Natural killer cell (primary cell): ENCODE measurements at regions not wholly inside any gene's neighbourhood (a gene's known extent, or its start where the extent isn't known, plus 50 kb on each side); places are given as distances from the start of the nearest gene placed in this dataset.

ENCODE experiments used
- ATAC-seq, 3 donors: fragments of 150-1000 bp in 2 of 3; fragments of 200-7000 bp in 1 of 3; cut with Tn5 transposase; 1 replicate in 1 of 3; 2 replicates in 2 of 3; pipeline ENCODE4 v1.10.0; 2021; ENCODE audit warnings: mild to moderate bottlenecking in 2 of 3, moderate library complexity in 2 of 3
- DNase-seq, 2 donors: peaks; one replicate each; pipeline versions ENCODE4 v3.0.0 to v3.0.0-alpha.2; 2013 to 2021; ENCODE audit warnings: mixed read lengths in 1 of 2
- H3K27ac ChIP-seq: one replicate; pipeline ENCODE4 v1.5.1; 2013; ENCODE audit warnings: mild to moderate bottlenecking, low read length
- H3K27me3 ChIP-seq: one replicate; pipeline ENCODE4 v1.6.1; 2013; ENCODE audit warnings: low read length; ENCODE audit not compliant: control insufficient read depth, insufficient read depth
- H3K36me3 ChIP-seq: one replicate; pipeline ENCODE4 v1.6.1; 2013; ENCODE audit warnings: low read length; ENCODE audit not compliant: control insufficient read depth, insufficient read depth
- H3K4me1 ChIP-seq: one replicate; pipeline ENCODE4 v1.6.1; 2013; ENCODE audit warnings: low read length; ENCODE audit not compliant: control insufficient read depth, insufficient read depth
- H3K4me3 ChIP-seq: one replicate; pipeline ENCODE4 v1.5.1; 2013; ENCODE audit warnings: low read length
- H3K9me3 ChIP-seq: one replicate; pipeline ENCODE4 v1.6.1; 2013; ENCODE audit warnings: low read length; ENCODE audit not compliant: control insufficient read depth, insufficient read depth
- H3K27ac Mint-ChIP-seq, 2 donors: one replicate each; pipeline ENCODE4 v1.8.0; 2022; ENCODE audit warnings: mild to moderate bottlenecking in 2 of 2, mixed read lengths in 2 of 2, moderate library complexity in 1 of 2
- H3K27me3 Mint-ChIP-seq, 2 donors: one replicate each; pipeline ENCODE4 v1.8.0; 2022; ENCODE audit warnings: low read depth in 2 of 2, mixed read lengths in 2 of 2
- H3K36me3 Mint-ChIP-seq: one replicate; pipeline ENCODE4 v1.8.0; 2022; ENCODE audit warnings: mixed read lengths
- H3K4me1 Mint-ChIP-seq, 2 donors: one replicate each; pipeline ENCODE4 v1.8.0; 2022; ENCODE audit warnings: mixed read lengths in 2 of 2
- H3K4me3 Mint-ChIP-seq: one replicate; pipeline ENCODE4 v1.8.0; 2022; ENCODE audit warnings: mild to moderate bottlenecking, moderate library complexity, mixed read lengths
- H3K9me3 Mint-ChIP-seq, 2 donors: one replicate each; pipeline ENCODE4 v1.8.0; 2022; ENCODE audit warnings: mixed read lengths in 2 of 2
- WGBS: methylation state at CpG from one replicate; pipeline ENCODE4 v1.1.7; 2013; ENCODE audit warnings: missing lambda C conversion rate; ENCODE audit not compliant: insufficient coverage; 5-methylcytosine and 5-hydroxymethylcytosine counted together
- intact Hi-C: fragments of 100-400 bp; cut with micrococcal nuclease; formaldehyde crosslinking; loops from one replicate; pipeline ENCODE4 v1.14.2; 2022
- TF ChIP-seq, protein P1 (sequence below): fragments of 200-600 bp; IDR thresholded peaks from one replicate; pipeline ENCODE4 v1.8.0; 2022; ENCODE audit warnings: antibody characterized with exemption

DNA sequence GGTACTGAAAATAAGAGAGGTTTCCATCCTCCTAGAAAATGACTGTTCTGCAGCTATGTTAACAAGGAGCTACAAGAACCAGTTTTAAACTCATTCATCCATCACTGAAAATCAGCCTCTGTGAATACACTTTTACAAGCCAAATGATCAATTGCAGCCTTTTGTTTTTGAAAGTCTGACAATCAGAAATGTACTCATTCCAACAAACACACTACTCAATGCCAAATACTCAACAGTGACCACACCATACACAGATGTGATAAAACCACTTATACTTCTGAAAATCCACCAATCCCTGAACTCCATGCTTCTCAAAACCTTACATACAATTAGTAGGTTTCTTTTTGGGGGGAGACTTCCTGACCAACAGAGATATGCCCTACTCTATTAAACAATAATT lies 663.9 kb upstream of the CHAC2 start:
- Histone ChIP-seq H3K4me3 (no peak overlapping the region), H3K4me1 (no peaks in the 10 kb centered on the region), H3K27me3 (no peaks in the 10 kb centered on the region), H3K9me3 (no peaks in the 10 kb centered on the region), H3K27ac (no peak overlapping the region), H3K36me3 (no peaks in the 10 kb centered on the region)
- Mint-ChIP-seq H3K36me3 (no peaks in the 10 kb centered on the region), H3K9me3 (peaks cover 3 to 7% of the 10 kb centered on the region in 2 donors), H3K27me3 (no peaks in the 10 kb centered on the region), H3K4me3 (no peak overlapping the region), H3K27ac (no peak overlapping the region), H3K4me1 (no peaks in the 10 kb centered on the region)
- no peak for DNase-seq
- intact Hi-C loops = no loop called here
- no peak for ATAC-seq
- TF ChIP-seq, protein P1, sequence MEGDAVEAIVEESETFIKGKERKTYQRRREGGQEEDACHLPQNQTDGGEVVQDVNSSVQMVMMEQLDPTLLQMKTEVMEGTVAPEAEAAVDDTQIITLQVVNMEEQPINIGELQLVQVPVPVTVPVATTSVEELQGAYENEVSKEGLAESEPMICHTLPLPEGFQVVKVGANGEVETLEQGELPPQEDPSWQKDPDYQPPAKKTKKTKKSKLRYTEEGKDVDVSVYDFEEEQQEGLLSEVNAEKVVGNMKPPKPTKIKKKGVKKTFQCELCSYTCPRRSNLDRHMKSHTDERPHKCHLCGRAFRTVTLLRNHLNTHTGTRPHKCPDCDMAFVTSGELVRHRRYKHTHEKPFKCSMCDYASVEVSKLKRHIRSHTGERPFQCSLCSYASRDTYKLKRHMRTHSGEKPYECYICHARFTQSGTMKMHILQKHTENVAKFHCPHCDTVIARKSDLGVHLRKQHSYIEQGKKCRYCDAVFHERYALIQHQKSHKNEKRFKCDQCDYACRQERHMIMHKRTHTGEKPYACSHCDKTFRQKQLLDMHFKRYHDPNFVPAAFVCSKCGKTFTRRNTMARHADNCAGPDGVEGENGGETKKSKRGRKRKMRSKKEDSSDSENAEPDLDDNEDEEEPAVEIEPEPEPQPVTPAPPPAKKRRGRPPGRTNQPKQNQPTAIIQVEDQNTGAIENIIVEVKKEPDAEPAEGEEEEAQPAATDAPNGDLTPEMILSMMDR = no peak

DNA sequence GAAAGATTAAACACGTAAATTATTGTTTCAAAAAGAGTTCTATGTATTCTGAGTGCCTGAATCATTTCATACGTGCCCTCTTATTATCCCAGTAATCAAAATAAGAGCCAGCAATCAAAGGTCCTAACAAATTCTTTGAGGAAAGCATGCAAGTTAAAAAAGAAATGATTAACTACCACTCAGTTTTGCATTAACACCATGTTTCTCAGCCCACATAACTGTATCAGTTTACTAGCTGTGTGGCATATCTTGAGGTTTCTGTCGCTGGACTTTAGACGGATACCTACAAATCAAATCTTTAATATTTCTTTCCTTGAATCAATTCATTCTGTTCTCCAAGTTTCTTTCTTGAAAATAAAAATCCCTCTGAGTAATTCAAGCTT lies 668.9 kb upstream of the CHAC2 start:
- intact Hi-C loops = no loop called here
- Histone ChIP-seq H3K36me3 (no peaks in the 10 kb centered on the region), H3K27ac (no peak overlapping the region), H3K4me3 (no peak overlapping the region), H3K9me3 (no peaks in the 10 kb centered on the region), H3K27me3 (no peaks in the 10 kb centered on the region), H3K4me1 (no peaks in the 10 kb centered on the region)
- ATAC-seq = no peak
- H3K4me3 Mint-ChIP-seq = no peak overlapping the region
- H3K9me3 Mint-ChIP-seq = peaks cover 0 to 4% of the 10 kb centered on the region in 2 donors
- H3K36me3 Mint-ChIP-seq = no peaks in the 10 kb centered on the region
- no peak overlapping the region for H3K27ac Mint-ChIP-seq
- TF ChIP-seq, protein P1 = no peak
- no peaks in the 10 kb centered on the region for H3K27me3 Mint-ChIP-seq
- 99% methylated on average over 4 of the region's 4 CpGs for WGBS
- H3K4me1 Mint-ChIP-seq = no peaks in the 10 kb centered on the region
- DNase-seq = no peak

DNA sequence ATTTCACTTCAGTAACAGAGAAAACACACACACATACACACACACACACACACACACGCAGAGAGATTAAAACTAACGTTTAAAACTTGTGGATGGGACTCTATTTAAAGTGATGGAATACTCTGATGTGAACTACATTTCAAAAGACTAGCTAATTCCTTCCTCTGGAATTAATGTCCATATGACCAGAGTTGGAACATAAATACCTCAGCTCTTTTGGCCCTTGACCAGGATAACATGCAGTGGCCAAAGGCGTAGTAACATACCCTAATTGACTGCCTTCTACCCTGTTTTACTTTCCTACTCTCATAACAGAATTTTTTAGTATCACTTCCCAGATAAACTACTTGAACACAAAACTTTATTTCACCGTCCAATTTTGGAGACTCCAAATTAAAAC lies 671.3 kb upstream of the CHAC2 start:
- no peak overlapping the region for H3K4me3 ChIP-seq

DNA sequence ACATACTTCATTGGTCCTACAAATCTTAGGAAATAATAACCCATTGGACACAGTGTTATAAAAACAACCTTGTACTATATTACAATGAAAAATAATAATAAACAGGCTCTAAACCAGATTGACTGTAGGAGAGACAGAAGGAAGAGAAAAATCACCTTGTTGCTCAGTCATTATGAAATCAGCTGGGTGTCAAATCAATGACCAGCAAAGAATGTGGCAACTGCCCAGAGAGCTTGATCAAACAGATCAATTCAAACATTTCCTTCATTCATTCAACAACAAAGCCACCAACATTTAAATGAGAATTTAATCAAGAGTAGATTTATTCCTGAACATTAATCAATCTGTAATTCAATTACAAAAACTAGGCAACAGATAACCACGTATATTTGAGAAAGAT lies 671.9 kb upstream of the CHAC2 start:
- peaks cover 7% of the 10 kb centered on the region for H3K36me3 Mint-ChIP-seq
- TF ChIP-seq, protein P1 = no peak
- no peak overlapping the region for H3K27ac Mint-ChIP-seq

More for the DNA sequence above, 671.3 kb upstream of the CHAC2 start:
- Mint-ChIP-seq H3K4me3 (no peak overlapping the region), H3K36me3 (peaks cover 7% of the 10 kb centered on the region), H3K9me3 (peaks cover 4 to 7% of the 10 kb centered on the region in 2 donors), H3K27me3 (no peaks in the 10 kb centered on the region), H3K27ac (no peak overlapping the region), H3K4me1 (no peaks in the 10 kb centered on the region)
- no peak overlapping the region for H3K27ac ChIP-seq
- no peaks in the 10 kb centered on the region for H3K4me1 ChIP-seq
- ATAC-seq (no peak), DNase-seq (no peak)
- intact Hi-C loops = no loop called here
- no peaks in the 10 kb centered on the region for H3K27me3 ChIP-seq
- 91% methylated on average over 2 of the region's 4 CpGs for WGBS
- no peaks in the 10 kb centered on the region for H3K36me3 ChIP-seq
- no peaks in the 10 kb centered on the region for H3K9me3 ChIP-seq
- TF ChIP-seq, protein P1 = no peak

More for the DNA sequence above, 671.9 kb upstream of the CHAC2 start:
- H3K9me3 Mint-ChIP-seq = peaks cover 4 to 7% of the 10 kb centered on the region in 2 donors
- Histone ChIP-seq H3K9me3 (no peaks in the 10 kb centered on the region), H3K36me3 (no peaks in the 10 kb centered on the region), H3K27me3 (no peaks in the 10 kb centered on the region), H3K4me1 (no peaks in the 10 kb centered on the region), H3K4me3 (no peak overlapping the region), H3K27ac (no peak overlapping the region)
- H3K27me3 Mint-ChIP-seq = no peaks in the 10 kb centered on the region
- no CpG with 5 or more reads among the region's 1 CpG for WGBS
- no peaks in the 10 kb centered on the region for H3K4me1 Mint-ChIP-seq
- no peak overlapping the region for H3K4me3 Mint-ChIP-seq
- ATAC-seq (no peak), DNase-seq (no peak)
- intact Hi-C loops = no loop called here
